Lower leg skin (tissue), 4 donors: ENCODE measurements at regions not wholly inside any gene's neighbourhood (a gene's known extent, or its start where the extent isn't known, plus 50 kb on each side); places are given as distances from the start of the nearest gene placed in this dataset.
A peak's percentile ranks its signal among the peaks of the same experiment; 100 is the strongest.
"Not testable (repeated sequence)": the region's sequence is repeated elsewhere in the genome, so short reads cannot be mapped to it uniquely, and the experiment has no call there.

ENCODE experiments used
- DNase-seq, 2 donors: peaks; one replicate each; pipeline ENCODE4 v3.0.0-alpha.2; 2019; ENCODE audit warnings: low spot score in 2 of 2
- H3K4me3 ChIP-seq: fragments of 200-600 bp; sonication (generic); 2 replicates; pipeline ENCODE4 v1.5.1; 2017; ENCODE audit warnings: mild to moderate bottlenecking, low read depth; ENCODE audit not compliant: poor library complexity, severe bottlenecking
- POLR2A ChIP-seq, 2 donors: fragments of 450-650 bp; IDR thresholded peaks; one replicate each; pipeline ENCODE4 v1.6.1; 2016 to 2017; ENCODE audit warnings: antibody characterized with exemption in 2 of 2, mild to moderate bottlenecking in 1 of 2, moderate library complexity in 1 of 2
- WGBS, 2 donors: methylation state at CpG; one replicate each; pipeline ENCODE4 v1.1.5; 2018; 5-methylcytosine and 5-hydroxymethylcytosine counted together
- intact Hi-C: fragments of 100-400 bp; cut with DNase I; formaldehyde crosslinking; loops from one replicate; pipeline ENCODE4 v1.15.0; 2023; ENCODE audit warnings: low total_unique reads
- TF ChIP-seq, protein P1 (sequence below), 3 donors: fragments of 450-650 bp; IDR thresholded peaks; one replicate each; pipeline ENCODE4 v1.5.1; 2016; ENCODE audit warnings: antibody characterized with exemption in 3 of 3, mild to moderate bottlenecking in 3 of 3, moderate library complexity in 2 of 3

DNA sequence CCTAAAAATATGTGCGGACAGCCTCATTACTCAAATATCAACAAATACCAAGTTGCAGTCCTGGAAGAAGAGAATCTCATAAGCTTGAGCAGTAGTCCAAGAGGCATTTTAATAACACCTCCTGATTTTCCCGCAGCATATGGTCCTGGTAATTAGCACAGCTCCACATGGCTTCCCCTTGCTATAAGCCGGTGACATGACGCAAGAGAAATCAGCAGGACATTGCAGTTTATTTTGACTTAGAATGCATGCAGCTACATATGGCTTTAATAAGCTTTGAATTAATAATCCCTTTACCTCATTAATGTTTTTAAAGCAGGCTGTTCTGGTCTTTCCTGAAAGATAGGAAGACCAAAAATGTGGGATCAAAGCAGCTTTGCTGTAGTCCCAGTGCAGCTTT lies 137.6 kb downstream of the RAMP3 start:
- intact Hi-C loops, result no loop called here
- WGBS, 2 donors, result 64 to 78% methylated on average over 4 of the region's 4 CpGs
- H3K4me3 ChIP-seq, result no peak overlapping the region
- no peak for TF ChIP-seq POLR2A (IDR thresholded peaks at IDR 0.05)
- TF ChIP-seq, protein P1, sequence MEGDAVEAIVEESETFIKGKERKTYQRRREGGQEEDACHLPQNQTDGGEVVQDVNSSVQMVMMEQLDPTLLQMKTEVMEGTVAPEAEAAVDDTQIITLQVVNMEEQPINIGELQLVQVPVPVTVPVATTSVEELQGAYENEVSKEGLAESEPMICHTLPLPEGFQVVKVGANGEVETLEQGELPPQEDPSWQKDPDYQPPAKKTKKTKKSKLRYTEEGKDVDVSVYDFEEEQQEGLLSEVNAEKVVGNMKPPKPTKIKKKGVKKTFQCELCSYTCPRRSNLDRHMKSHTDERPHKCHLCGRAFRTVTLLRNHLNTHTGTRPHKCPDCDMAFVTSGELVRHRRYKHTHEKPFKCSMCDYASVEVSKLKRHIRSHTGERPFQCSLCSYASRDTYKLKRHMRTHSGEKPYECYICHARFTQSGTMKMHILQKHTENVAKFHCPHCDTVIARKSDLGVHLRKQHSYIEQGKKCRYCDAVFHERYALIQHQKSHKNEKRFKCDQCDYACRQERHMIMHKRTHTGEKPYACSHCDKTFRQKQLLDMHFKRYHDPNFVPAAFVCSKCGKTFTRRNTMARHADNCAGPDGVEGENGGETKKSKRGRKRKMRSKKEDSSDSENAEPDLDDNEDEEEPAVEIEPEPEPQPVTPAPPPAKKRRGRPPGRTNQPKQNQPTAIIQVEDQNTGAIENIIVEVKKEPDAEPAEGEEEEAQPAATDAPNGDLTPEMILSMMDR (IDR thresholded peaks at IDR 0.05), result no peak
- no peak for DNase-seq

DNA sequence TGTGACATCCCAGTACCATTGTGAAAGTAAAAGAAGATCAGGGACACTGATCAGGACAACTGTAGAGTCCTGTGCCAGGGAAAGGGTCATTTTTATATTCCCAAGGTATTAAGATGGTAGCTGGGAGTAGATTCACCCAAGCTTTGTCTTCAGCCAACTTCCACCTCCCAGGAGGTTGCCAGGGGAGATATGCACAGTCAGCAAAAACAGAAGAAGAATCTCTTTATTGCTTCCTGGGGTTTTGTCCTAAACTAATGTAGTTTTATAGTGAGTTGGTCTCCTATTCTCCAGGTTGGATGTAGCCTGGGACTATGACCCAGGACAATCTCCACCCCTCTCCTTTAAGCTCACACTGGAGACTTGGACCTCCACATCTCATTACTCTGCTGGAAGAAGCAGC lies 139.2 kb downstream of the RAMP3 start:
- intact Hi-C loops, result no loop called here
- TF ChIP-seq, protein P1 (IDR thresholded peaks at IDR 0.05), result no peak
- no peak for TF ChIP-seq POLR2A (IDR thresholded peaks at IDR 0.05)
- no peak overlapping the region for H3K4me3 ChIP-seq
- DNase-seq, result no peak

DNA sequence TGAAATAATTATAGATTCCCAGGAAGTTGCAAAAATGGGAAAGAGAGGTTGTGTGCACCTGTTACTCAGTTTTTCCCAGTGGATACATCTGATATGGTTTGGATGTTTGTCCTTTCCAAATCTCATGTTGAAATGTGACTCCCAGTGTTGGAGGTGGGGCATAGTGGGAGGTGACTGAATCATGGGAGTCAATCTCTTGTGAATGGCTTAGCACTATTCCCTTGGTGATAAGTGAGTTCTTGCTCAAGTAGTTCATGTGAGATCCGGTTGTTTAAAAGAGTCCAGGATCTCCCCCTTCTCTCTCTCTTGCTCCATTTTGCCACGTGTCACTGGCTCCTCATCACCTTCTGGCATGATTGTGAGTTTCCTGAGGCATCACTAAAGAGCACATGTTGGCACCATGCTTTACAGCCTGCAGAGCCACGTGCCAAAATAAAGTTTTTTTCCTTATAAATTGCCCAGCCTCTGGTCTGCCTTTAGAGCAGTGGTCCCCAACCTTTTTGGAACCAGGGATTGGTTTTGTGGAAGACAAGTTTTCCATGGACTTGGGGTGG lies 149.2 kb downstream of the RAMP3 start:
- 57 to 60% methylated on average over 3 of the region's 3 CpGs for WGBS, 2 donors

DNA sequence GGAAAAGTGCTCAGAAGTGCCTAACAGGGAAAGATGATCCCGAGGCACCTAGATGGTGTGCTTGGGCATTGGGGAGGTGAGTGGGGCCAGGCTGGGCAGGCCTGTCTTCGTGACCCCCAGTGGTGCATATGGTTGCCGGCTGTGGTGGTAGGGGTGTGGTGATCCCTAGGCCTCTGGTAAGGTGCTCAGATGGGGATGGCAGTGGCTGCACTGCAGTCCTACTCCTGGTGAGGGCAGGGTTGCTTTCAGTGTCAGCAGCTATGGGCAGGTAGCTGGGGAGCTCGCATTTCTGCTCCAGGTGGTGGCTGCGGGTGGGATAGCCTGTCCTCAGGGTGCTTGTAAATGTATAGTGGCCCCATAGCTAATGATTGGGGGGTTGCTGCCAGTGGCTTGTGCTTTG lies 154.0 kb downstream of the RAMP3 start:
- H3K4me3 ChIP-seq, result no peak overlapping the region
- WGBS, 2 donors, result 84 to 93% methylated on average over 5 of the region's 5 CpGs
- DNase-seq, result no peak
- TF ChIP-seq POLR2A (IDR thresholded peaks at IDR 0.05), result no peak
- TF ChIP-seq, protein P1 (IDR thresholded peaks at IDR 0.05), result no peak
- intact Hi-C loops, result no loop called here

More for the DNA sequence above, 149.2 kb downstream of the RAMP3 start:
- DNase-seq, result no peak
- intact Hi-C loops, result no loop called here
- H3K4me3 ChIP-seq, result no peak overlapping the region
- TF ChIP-seq POLR2A (IDR thresholded peaks at IDR 0.05), result no peak
- TF ChIP-seq, protein P1 (IDR thresholded peaks at IDR 0.05), result no peak

DNA sequence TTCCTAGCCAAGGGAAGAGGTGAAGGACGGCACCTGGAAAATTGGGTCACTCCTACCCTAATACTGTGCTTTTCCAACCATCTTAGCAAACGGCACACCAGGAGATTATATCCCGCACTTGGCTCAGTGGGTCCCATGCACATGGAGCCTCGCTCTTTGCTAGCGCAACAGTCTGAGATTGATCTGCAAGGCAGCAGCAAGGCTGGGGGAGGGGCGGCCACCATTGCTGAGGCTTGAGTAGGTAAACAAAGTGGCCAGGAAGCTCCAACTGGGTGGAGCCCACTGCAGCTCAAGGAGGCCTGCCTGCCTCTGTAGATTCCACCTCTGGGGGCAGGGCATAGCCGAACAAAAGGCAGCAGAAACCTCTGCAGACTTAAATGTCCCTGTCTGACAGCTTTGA lies 157.9 kb downstream of the RAMP3 start:
- WGBS, 2 donors, result 84 to 93% methylated on average over 7 of the region's 7 CpGs
- H3K4me3 ChIP-seq, intact Hi-C loops: not testable (repeated sequence)
- peak in 1 of 2 donors; percentile 64 for DNase-seq

DNA sequence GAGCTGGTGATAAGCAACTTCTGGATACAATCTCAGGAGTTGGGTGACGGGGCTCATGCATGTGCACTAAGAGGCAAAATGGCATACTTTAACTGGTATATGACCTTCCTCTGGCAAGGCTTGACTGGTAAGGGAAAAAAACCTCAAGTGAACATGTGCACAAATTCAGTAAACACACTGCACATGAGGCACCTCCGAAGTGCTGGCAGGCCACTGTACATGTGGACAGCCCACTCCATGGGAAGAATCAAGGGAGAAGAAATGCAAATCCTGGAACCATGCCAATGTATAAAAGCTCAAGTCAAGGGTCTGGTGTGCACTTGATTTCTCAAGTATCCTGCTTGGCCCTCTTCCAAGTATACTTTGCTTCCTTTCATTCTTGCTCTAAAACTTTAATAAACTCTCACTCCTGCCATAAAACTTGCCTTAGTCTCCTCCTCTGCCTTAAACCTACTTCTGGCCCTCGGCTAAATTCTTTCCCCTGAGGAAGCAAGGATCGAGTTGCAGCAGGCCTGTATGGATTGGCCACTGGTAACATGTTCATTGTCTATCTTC lies 167.2 kb downstream of the RAMP3 start:
- 53 to 54% methylated on average over 4 of the region's 4 CpGs for WGBS, 2 donors
- no peak for DNase-seq
- intact Hi-C loops, result no loop called here
- no peak overlapping the region for H3K4me3 ChIP-seq
- TF ChIP-seq, protein P1 (IDR thresholded peaks at IDR 0.05), result no peak
- no peak for TF ChIP-seq POLR2A (IDR thresholded peaks at IDR 0.05)
